ENCODE measurements at regions not wholly inside any gene's neighbourhood (a gene's known extent, or its start where the extent isn't known, plus 50 kb on each side); places are given as distances from the start of the nearest gene placed in this dataset.

DNA sequence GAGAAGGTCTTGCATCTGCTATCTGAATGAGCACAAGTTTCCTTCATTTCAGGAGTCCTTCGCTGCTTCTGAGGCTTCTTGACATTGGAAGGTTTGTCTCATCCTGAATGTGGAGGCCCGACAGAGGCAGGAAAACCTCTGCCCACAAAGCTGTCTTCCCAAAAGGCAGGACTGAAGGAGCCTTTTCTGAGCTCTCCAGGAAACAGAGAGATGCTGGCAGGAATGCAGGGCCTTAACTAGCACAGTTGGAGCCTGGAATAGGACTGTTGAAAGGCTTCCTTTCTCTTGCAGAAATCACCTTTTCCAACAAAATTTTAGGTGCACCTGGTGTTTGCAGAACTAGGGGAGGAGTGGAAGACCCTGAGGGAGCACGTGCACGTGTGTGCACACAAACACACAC, 637.4 kb upstream of the MKI67 start:
- no peak overlapping the region for H3K4me2 ChIP-seq
- no peaks in the 10 kb centered on the region for H3K27me3 ChIP-seq (ENCODE audit: insufficient read depth)
- H3K4me1 ChIP-seq (ENCODE audit: control insufficient read depth in 1 of 2, insufficient read depth in 2 of 2, low read depth in 1 of 2, low read length in 1 of 2) = no peaks in the 10 kb centered on the region
- H3K9me2 ChIP-seq = no peaks in the 10 kb centered on the region
- H3K36me3 ChIP-seq (replicated peaks in 1 of 2; ENCODE audit: control insufficient read depth in 1 of 2, insufficient read depth in 2 of 2, low read length in 1 of 2) = no peaks in the 10 kb centered on the region
- H3K9ac ChIP-seq = no peak overlapping the region
- H2AFZ ChIP-seq (ENCODE audit: low read depth) = no peak overlapping the region
- TF ChIP-seq GATA2 (CRISPR knock-in tag; IDR thresholded peaks at IDR 0.05) = no peak
- no peak for TF ChIP-seq YY1 (IDR thresholded peaks at IDR 0.05; ENCODE audit: low read depth)
- no peak for TF ChIP-seq RXRA (IDR thresholded peaks at IDR 0.05; ENCODE audit: borderline replicate concordance, low read depth)
- TF ChIP-seq POLR2AphosphoS5 (IDR thresholded peaks at IDR 0.05; ENCODE audit: low read depth, low read length) = no peak
- no peak for TF ChIP-seq TAF1 (IDR thresholded peaks at IDR 0.05; ENCODE audit: borderline replicate concordance, low read depth, low read length)
- no peak for TF ChIP-seq SMC3 (IDR thresholded peaks at IDR 0.05; ENCODE audit: low read depth, low read length)
- TF ChIP-seq TEAD4 (IDR thresholded peaks at IDR 0.05; ENCODE audit: borderline replicate concordance, insufficient read depth) = no peak
- no peak for TF ChIP-seq RFX5 (IDR thresholded peaks at IDR 0.05; ENCODE audit: low read length)
- TF ChIP-seq, protein P1, sequence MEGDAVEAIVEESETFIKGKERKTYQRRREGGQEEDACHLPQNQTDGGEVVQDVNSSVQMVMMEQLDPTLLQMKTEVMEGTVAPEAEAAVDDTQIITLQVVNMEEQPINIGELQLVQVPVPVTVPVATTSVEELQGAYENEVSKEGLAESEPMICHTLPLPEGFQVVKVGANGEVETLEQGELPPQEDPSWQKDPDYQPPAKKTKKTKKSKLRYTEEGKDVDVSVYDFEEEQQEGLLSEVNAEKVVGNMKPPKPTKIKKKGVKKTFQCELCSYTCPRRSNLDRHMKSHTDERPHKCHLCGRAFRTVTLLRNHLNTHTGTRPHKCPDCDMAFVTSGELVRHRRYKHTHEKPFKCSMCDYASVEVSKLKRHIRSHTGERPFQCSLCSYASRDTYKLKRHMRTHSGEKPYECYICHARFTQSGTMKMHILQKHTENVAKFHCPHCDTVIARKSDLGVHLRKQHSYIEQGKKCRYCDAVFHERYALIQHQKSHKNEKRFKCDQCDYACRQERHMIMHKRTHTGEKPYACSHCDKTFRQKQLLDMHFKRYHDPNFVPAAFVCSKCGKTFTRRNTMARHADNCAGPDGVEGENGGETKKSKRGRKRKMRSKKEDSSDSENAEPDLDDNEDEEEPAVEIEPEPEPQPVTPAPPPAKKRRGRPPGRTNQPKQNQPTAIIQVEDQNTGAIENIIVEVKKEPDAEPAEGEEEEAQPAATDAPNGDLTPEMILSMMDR (IDR thresholded peaks at IDR 0.05) = no peak
- TF ChIP-seq, protein P2, sequence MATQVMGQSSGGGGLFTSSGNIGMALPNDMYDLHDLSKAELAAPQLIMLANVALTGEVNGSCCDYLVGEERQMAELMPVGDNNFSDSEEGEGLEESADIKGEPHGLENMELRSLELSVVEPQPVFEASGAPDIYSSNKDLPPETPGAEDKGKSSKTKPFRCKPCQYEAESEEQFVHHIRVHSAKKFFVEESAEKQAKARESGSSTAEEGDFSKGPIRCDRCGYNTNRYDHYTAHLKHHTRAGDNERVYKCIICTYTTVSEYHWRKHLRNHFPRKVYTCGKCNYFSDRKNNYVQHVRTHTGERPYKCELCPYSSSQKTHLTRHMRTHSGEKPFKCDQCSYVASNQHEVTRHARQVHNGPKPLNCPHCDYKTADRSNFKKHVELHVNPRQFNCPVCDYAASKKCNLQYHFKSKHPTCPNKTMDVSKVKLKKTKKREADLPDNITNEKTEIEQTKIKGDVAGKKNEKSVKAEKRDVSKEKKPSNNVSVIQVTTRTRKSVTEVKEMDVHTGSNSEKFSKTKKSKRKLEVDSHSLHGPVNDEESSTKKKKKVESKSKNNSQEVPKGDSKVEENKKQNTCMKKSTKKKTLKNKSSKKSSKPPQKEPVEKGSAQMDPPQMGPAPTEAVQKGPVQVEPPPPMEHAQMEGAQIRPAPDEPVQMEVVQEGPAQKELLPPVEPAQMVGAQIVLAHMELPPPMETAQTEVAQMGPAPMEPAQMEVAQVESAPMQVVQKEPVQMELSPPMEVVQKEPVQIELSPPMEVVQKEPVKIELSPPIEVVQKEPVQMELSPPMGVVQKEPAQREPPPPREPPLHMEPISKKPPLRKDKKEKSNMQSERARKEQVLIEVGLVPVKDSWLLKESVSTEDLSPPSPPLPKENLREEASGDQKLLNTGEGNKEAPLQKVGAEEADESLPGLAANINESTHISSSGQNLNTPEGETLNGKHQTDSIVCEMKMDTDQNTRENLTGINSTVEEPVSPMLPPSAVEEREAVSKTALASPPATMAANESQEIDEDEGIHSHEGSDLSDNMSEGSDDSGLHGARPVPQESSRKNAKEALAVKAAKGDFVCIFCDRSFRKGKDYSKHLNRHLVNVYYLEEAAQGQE (IDR thresholded peaks at IDR 0.05; ENCODE audit: low read depth, low read length) = no peak
- TF ChIP-seq TCF12 (IDR thresholded peaks at IDR 0.05) = no peak
- TF ChIP-seq SIN3A (IDR thresholded peaks at IDR 0.05; ENCODE audit: borderline replicate concordance, low read depth, low read length) = no peak
- TF ChIP-seq, protein P3, sequence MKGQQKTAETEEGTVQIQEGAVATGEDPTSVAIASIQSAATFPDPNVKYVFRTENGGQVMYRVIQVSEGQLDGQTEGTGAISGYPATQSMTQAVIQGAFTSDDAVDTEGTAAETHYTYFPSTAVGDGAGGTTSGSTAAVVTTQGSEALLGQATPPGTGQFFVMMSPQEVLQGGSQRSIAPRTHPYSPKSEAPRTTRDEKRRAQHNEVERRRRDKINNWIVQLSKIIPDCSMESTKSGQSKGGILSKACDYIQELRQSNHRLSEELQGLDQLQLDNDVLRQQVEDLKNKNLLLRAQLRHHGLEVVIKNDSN (IDR thresholded peaks at IDR 0.05; ENCODE audit: borderline replicate concordance, low read depth) = no peak
- TF ChIP-seq EP300 (IDR thresholded peaks at IDR 0.05; ENCODE audit: borderline replicate concordance in 1 of 2, low read depth in 1 of 2, low read length in 1 of 2) = no peak
- TF ChIP-seq, protein P4, sequence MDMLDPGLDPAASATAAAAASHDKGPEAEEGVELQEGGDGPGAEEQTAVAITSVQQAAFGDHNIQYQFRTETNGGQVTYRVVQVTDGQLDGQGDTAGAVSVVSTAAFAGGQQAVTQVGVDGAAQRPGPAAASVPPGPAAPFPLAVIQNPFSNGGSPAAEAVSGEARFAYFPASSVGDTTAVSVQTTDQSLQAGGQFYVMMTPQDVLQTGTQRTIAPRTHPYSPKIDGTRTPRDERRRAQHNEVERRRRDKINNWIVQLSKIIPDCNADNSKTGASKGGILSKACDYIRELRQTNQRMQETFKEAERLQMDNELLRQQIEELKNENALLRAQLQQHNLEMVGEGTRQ (IDR thresholded peaks at IDR 0.05; ENCODE audit: borderline replicate concordance, low read depth, low read length) = no peak
- TF ChIP-seq, protein P5, sequence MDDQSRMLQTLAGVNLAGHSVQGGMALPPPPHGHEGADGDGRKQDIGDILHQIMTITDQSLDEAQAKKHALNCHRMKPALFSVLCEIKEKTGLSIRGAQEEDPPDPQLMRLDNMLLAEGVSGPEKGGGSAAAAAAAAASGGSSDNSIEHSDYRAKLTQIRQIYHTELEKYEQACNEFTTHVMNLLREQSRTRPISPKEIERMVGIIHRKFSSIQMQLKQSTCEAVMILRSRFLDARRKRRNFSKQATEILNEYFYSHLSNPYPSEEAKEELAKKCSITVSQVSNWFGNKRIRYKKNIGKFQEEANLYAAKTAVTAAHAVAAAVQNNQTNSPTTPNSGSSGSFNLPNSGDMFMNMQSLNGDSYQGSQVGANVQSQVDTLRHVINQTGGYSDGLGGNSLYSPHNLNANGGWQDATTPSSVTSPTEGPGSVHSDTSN (IDR thresholded peaks at IDR 0.05) = no peak
- no peak for TF ChIP-seq GABPA (IDR thresholded peaks at IDR 0.05; ENCODE audit: low read depth)
- no peak for TF ChIP-seq ELF1 (IDR thresholded peaks at IDR 0.05)
- TF ChIP-seq EZH2phosphoT487 (IDR thresholded peaks at IDR 0.05; ENCODE audit: borderline replicate concordance, low read depth) = no peak
- ChIA-PET CTCF (no interaction called here), POLR2A (no interaction called here)
- no peak overlapping the region for H3K4me3 ChIP-seq (ENCODE audit: low read depth in 2 of 2, low read length in 1 of 2)
- H3K9me3 ChIP-seq = no peaks in the 10 kb centered on the region
- H3K79me2 ChIP-seq (ENCODE audit: insufficient read depth) = no peaks in the 10 kb centered on the region
- H3F3A ChIP-seq (replicated peaks; ENCODE audit: insufficient read depth) = no peaks in the 10 kb centered on the region
- no peaks in the 10 kb centered on the region for H4K20me1 ChIP-seq (ENCODE audit: insufficient read depth)
- H3K27ac ChIP-seq (ENCODE audit: low read depth in 2 of 2, low read length in 1 of 2) = no peak overlapping the region
- DNase-seq = no peak
- 34% methylated on average over 4 of the region's 4 CpGs for WGBS (ENCODE audit: low lambda C conversion rate)
